ENCODE measurements at regions not wholly inside any gene's neighbourhood (a gene's known extent, or its start where the extent isn't known, plus 50 kb on each side); places are given as distances from the start of the nearest gene placed in this dataset.
"Not testable (repeated sequence)": the region's sequence is repeated elsewhere in the genome, so short reads cannot be mapped to it uniquely, and the experiment has no call there.

DNA sequence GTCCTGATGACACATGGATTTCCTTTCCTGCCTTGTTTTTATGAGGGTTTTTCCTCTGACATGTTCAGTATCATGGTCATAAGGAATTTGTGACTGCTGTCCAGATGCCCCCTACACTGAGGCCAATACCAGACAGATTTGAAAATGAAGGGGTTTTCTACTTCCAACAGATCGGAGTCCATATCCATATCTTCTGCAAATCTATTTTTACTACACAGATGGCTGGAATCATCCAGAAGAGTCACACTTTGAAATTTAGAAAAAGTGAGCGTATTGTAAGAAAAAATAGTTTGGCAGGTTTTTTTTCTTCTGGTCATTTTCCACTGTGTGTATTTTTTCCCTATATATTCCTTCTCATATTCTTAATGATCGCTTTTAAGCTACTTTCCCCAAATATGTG is 197.5 kb upstream of the LRRC3B start:
- no peak for DNase-seq

DNA sequence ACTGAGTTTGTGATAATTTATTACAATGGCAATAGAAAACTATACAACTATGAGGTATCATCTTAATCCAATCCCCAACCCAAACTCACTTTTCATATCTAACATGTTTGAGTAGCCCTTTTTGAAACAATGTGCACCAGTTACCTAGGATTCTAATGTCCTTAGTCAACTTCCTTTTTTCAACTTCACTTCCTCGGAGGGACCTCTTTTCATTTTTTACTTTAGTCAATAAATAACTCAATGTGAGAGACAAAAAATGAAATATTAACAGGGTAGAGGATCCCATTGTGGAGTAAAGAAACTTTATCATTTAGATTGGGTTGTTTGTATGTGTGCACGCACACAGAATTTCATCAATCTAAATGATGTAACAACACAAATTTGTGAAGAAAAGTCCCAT is 193.6 kb upstream of the LRRC3B start:
- DNase-seq = no peak

DNA sequence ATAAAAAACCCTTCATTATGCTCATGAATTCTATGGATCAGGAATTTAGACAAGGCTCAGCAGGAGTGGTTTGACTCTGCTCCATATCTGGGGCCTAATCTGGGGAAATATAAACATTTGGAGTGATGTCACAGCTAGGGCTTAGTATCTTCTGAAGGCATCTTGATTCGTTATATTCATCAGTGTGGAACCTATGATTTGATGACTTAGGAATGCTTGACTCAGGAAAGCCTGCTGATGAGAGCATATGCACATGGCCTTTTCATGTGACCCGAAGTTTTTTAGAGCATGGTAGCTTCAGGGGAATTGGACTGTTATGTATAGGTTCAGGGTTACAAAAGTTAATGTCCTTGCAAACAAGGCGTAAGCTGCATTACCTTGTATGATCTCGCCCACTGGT is 184.9 kb upstream of the LRRC3B start:
- no peak for DNase-seq

DNA sequence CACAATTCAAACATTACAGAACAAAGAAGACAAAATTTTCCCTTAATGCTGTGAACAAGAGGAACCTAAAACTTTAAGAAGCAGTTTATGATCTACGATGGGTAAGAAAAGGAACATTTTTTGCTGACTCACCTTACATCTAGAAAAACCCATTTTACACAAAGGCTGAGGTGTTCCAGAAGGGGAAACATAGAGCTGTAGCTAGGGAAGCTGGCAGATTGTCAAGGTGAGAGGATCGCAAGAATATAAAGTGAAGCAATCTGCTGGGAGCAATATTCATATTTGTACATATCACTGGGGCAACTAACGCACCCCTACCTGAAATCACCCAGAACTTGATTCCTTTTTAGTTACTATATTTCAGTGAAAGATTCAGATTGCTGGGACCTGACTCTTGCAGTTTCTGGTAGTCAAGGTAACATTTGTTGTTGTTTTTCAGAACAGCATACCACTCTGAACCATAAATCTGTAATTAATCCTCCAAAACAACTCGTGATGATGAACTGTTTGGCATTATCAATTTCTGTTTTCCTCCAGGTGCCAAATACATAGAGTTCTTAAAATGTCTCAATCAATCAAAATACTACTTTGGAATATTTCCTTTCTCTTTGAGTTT is 184.1 kb upstream of the LRRC3B start:
- DNase-seq = no peak

DNA sequence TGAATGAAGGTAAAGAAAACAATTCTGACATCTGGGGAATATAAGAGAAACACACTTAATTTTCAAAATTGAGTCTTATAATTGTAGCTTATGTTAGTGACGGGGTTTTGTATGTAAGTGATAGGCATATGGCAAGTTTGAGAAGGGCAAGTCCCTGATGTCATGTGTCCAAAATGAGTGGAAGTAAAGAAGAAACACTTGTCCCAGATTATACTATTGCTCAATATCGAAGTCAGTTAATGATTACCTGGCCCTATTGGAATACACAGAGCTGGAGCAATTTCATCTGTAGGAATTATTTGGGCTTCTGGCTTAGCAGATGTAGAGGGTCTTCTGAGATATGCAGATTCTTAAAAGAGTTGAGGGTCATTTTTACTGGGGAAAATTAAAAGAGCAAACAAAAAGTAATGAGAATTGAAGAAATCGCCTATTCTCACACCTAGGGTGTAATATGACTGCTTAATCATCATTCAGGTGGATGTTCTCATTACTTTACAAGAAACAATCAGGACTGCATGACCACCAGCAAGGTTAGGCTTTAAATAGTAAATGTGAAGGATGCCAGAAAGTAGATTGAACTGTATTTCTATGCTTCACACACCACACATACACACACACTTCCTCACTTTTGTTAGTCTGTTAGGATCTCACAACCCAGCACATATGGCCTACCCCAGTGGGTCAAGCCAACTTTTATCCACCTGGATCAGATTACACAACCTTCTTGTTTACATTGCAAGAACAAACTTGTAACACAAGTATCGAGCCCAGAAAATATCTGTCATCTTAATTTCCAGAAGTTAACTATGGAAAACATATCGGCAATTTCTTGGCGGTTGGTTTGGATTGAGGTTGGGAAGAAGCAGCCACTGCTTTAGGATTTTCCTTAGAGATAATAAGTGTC is 183.3 kb upstream of the LRRC3B start:
- DNase-seq = no peak

DNA sequence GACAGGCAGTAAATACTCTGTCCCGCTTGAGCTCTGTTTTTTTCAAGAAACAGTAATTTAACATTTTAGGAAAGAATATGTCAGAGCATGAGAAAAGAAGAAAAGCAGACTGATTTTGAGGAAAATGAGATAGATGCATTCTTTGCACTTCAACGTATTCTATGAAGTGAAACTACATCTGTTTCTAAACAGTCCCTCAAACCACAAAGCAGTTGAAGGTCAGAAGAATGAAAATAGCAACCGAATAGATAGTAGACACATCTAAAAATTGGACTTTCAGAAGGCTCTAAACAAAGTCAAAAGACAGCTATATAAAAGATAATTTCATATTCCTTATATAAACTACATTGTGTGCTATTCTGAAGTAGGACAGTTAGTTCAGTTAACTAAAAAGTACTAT is 172.6 kb upstream of the LRRC3B start:
- no peak for DNase-seq

DNA sequence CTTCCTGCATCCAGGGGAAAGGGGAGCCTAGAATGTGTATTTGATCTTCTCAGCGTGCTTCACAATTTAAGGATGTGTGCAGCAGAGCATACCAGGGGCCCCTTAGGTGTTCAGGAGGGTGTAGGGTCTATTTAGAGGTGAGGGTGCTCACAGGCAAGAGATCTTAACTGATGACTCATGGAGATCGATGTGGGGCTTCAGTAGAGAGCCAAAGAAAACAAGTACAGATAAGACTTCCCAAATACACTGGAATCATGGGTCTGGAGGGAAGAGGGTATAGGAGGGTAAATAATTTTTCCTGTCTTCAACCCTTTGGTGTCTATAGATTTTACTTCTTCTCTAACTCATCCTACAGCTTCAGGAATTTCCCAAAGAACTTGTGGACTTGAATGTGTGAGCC is 170.2 kb upstream of the LRRC3B start:
- no peak for DNase-seq

DNA sequence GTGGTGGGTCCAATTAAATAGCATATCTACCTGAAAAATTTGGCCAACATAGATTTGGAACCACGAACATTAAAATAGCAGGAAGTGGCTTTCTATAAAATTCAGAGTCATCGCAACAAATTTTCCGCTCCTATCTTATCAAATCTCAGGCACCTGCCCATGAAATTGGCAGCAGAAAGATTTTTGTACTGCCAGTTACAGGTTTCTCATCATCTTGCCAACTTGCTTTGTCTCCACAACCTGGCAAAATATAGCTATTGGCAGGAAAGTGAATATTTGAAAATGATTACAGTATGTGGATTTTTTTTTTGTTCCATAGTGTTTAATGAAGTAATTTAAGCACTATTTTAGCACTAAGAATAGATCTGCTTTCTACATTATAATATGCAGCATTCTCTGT is 161.6 kb upstream of the LRRC3B start:
- DNase-seq = no peak

DNA sequence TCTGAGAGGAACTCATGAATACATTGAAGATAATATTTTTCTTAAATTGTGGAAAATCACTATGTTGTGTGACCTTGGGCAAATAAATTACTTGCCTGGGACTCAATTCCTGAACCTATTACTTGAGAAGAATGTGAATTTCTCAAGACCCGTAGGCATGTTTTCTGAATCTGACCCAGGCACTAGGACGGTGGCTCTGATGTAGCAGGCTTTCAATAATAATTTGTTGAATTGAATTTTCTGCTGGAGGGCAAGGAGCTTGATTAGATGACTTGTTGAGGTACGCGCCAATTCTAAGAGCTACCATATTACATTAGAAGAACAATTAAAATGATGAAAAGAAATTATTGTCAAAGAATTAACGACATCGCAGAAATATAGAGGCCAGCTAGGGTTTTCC is 150.2 kb upstream of the LRRC3B start:
- DNase-seq = no peak

DNA sequence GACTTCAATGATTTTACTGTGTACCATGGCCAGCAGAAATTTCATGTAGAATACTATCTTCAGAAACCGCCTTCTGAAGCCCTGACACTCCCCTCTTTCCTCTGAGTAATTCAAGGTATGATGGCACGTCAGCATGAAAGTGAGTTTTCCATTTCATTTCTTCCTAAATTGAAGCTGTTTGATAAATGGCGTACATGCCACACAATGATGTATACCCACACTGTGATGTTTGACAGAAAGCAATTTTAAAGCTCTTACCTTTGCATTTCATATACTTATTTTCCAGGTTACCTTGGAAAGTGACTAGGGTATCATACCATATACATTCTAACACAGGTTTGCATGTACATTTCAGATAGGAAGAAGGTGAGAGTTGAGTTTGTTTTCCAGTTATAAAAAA is 147.9 kb upstream of the LRRC3B start:
- DNase-seq = no peak

DNA sequence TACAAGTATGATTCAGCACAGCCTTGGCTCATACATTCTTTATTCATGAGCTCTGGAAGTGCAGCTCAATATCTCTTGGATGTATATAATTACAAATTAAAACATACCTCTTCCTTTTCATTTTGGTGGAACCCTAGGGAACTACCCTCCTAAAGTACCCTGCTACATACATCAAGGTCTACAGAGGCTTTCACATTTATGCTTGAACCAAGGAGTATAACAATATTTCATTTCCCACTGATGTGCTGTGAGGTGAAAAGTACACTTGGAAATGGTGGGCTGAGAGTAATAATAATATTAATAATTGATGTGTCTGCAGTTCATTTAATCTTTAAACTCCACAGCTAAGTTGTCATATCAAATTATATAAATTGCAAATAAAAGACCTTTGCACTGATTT is 142.2 kb upstream of the LRRC3B start:
- no peak for DNase-seq

DNA sequence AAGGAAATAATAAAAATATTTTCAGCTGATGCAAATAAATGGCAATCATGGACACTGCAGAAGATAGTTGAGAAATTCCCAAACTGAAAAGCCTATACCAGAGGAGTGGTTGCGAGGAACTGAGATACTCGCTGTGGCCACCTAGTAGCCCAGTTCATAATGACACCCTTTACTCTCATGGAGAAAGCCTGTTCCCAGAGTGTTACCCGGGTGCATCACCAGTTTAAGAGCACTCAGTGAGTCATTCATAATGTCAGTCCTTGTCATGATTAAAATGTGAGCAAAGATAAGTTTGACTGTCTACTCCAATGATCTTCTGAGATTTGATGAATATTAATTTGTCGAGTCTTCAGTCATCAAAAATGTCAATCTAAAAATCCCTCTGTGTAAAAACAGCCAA is 138.4 kb upstream of the LRRC3B start:
- DNase-seq = no peak

DNA sequence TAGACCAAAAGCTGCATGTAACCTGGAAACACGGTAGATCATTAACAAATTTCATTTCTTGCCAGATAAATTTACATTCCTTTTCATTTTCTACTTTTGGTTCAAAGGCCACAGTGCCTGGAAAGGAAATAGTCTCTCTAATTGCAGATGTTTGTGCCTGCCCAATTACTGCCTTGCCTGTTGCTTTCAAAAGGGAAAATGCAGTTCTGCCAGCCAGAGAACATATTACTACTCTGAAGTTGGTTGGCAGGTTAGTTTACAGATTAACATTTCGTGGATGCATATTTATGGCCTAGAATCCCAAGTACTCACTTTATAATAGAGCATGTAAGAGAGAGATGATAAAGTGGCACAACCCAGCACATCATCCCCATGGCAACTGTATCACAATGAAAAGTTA is 124.3 kb upstream of the LRRC3B start:
- no peak for DNase-seq

DNA sequence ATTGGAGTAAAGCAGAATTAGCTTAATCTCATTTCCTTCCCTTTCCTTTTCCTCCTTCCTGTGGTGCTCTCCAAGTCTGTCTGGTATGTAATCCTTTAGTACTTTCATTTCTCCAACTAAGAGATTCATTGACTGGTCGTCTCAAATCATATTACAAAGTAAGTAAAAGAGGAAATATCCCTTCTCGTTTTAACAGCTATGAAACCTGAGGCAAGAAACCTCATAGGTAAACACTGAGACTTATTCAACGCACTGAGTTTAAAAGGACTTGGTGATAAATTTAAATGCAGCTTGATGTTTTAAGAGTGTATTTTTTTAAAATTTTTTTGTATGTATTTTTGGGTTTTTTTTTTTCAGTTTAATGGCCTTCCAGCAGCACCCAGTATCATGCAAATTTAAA is 117.2 kb upstream of the LRRC3B start:
- DNase-seq = no peak

DNA sequence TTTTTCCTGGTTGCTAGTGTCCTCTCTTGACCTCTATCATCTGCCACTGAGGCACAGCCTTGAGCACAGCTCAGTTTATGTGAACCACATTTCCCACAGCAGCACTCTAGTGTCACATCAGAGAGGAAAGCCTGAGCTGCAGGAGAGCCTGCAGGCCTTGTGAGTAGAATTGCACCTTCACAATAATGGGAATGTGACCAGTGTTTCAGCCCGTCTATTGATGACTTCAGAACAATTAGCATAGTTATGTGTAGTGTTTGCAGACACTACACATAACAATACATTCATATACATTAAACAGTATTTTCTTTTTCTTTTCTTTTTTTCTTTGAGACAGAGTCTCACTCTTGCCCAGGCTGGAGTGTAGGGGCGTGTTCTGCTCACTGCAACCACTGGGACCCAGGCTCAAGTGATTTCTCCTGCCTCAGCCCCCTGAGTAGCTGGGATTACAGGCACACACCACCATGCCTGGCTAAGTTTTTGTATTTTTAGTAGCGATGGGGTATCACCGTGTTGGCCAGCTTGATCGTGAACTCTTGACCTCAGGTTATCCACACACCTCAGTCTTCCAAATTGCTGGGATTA is 108.0 kb upstream of the LRRC3B start:
- not testable (repeated sequence) for DNase-seq

DNA sequence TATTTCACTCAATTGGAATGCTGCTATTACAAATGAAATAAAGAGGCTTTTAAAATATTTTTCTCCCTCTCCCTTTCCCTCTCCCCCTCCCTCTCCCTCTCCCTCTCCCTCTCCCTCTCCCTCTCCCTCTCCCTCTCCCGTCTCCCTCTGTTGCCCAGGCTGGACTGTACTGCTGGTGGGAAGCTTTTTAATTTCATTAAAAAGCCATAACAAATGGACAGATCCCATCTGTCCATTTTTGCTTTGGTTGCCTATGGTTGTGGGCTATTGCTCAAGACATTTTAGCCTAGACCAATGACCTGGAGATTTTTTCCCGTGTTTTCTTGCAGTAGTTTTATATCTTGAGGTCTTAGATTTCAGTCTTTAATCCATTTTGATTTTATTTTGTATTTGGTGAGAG is 107.2 kb upstream of the LRRC3B start:
- DNase-seq = no peak

DNA sequence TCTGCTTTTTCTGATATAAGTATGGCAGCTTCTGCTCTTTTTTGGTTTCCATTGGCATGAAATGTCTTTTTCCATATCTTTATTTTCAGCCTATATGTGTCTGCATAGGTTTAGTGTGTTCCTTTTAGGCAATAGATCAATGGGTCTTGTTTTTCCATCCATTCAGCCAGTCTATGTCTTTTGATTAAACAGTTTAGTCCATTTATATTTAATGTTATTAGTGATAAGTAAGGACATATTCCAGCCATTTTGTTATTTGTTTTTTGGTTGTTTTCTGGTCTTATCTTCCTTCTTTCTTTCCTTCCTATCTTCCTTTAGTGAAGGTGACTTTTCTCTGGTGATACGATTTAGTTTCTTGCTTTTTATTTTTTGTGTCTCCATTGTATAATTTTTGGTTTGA is 101.3 kb upstream of the LRRC3B start:
- no peak for DNase-seq

DNA sequence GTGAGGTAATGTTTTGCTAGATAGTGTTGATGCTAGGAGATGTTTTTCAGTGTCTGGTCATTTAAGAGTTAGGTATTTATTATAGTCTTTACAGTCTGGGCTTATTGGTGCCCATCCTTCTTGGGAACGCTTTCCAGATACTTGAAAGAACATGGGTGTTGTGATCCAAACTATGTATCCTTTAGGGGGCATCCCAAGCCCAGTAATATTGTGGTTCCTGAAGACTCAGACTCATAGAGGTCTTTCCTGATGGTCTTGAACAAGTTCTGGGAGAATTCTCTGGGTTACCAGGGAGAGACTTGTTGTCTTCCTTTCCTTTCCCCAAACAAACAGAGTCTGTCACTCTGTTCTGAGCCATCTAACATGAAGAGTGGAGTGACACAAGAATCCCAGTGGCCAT is 99.7 kb upstream of the LRRC3B start:
- no peak for DNase-seq

DNA sequence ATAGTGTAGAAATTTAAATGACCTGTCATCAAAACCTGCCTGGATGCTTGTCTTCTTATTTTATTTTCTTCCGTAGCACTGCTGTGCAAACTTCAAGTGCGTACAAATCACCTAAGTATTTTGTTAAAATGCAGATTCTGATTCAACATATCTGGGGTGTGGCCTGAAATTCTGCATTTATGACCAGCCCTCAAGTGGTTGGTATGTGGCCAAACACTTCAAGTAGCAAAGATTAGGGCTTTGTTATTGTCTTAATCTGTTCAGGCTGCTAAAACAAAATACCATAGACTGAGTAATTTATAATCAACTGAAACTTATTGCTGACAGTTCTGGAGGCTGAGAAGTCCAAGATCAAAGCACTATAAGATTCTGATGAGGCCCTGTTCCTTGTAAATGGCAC is 97.6 kb upstream of the LRRC3B start:
- no peak for DNase-seq

DNA sequence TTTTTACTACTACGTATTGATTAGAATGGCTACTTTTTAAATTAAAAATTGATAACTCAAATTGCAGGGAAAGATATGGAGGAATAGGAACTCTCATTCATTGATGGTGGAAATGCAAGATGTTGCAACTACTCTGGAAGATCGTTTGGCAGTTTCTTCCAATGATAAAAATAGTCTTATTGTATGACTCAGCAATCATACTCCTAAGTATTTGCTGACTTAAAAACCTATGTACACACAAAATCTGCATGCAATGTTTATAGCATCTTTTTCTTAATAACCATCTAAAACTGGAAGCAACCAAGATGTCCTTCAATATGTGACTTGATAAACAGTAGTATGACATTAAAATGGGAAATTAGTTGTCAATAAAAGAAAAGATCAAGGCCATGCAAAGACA is 87.4 kb upstream of the LRRC3B start:
- no peak for DNase-seq

DNA sequence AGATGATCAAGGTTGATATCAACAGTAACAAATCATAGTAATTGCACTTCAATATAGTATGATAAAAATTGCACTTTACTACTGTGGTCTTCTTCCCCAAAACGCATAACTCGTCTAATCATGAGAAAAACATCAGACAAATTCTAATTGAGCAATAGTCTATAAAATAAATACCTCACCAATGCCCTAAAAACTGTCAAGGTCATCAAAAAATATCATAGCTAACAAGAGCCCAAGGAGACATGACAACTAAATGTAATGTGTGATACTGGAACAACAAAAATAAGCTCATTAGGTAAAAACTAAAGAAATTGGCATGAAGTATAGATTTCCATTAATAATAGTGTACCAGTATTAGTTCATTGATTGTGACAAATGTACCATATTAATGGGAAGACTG is 85.6 kb upstream of the LRRC3B start:
- DNase-seq = no peak

DNA sequence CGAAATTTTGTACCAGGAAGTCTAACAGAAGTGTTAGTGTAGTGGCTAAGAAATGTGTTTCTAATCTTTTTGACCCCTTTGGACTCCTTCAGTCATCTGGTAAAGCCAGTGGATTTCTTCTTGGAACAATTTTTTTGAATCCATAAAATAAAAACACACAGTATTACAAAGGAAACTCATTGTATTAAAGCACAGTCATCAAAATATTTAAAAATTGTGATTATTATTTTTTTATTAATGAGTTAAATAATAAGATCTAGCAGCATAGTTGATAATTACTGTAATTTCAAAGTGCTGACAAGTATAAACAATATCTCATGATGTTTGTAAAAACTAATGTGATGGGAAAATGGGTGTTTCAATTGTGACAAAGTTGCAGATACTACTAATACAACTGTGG is 72.2 kb upstream of the LRRC3B start:
- DNase-seq = no peak

DNA sequence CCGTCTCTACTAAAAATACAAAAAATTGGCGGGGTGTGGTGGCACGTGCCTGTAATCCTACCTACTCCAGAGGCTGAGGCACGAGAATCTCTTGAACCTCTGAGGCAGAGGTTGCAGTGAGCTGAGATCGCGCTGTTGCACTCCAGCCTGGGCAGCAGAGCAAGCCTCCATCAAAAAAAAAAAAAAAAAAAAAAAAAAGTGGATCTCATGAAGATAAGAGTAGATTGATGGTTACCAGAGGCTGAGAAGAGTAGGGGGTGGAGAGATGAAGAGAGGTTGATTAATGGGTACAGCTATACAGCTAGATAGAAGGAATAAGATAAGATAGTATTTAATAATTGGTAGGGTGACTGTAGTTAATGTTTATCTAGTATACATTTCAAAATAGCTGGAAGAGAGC is 65.9 kb upstream of the LRRC3B start:
- no peak for DNase-seq

DNA sequence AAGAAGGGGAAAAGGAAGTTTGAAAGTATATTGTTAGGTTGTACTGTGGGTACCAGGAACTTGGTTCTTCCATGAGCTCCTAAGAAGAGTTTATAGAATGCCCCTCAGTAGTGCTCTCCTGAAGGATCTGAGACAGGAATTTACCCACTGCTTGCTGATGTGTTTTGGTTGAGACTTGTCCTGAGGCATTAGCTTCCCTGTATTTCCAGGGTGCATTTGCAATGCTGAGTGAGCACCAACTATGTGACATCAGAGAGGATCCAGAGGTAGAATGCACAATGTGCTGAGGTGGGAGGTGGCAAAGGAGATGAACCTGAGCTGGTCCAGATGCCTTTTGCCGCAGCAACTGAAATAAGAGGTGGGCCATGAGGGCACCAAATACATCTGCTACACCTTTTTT is 64.3 kb upstream of the LRRC3B start:
- no peak for DNase-seq

DNA sequence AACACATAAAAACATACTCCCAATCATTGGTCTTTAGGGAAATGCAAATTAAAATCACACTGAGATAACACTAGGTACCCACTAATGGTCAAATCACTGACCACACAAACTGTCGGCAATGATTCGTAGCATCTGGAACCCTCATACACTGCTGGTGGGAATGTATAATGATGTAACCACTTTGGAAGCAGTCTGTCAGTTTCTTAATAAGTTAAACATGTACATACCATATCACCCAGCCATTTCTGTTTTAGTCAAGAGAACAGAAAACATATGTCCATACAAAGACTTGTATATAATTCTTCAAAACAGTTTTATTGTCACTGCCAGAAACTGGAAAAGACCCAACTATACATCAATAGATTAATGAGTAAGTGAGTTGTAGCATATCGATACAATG is 63.3 kb upstream of the LRRC3B start:
- no peak for DNase-seq
